Mesendoderm (in vitro differentiated cells): ENCODE measurements at regions not wholly inside any gene's neighbourhood (a gene's known extent, or its start where the extent isn't known, plus 50 kb on each side); places are given as distances from the start of the nearest gene placed in this dataset.

ENCODE experiments used
- DNase-seq: peaks from one replicate; pipeline ENCODE4 v3.0.0; 2013
- H2AK5ac ChIP-seq: 2 replicates; pipeline ENCODE4 v1.6.1; 2013; ENCODE audit warnings: low read length, inconsistent platforms
- H2BK120ac ChIP-seq: 2 replicates; pipeline ENCODE4 v1.6.1; 2013; ENCODE audit warnings: low read depth, mild to moderate bottlenecking, low read length, moderate library complexity, mixed read lengths
- H2BK15ac ChIP-seq: replicated peaks from 2 replicates; pipeline ENCODE4 v1.6.1; 2013; ENCODE audit warnings: low read depth, mild to moderate bottlenecking, moderate library complexity
- H2BK5ac ChIP-seq: 2 replicates; pipeline ENCODE4 v1.6.1; 2013; ENCODE audit warnings: low read length, inconsistent platforms
- H3K18ac ChIP-seq: 2 replicates; pipeline ENCODE4 v1.6.1; 2013; ENCODE audit warnings: mild to moderate bottlenecking, low read length, mixed read lengths
- H3K23ac ChIP-seq: one replicate; pipeline ENCODE4 v1.6.1; 2013; ENCODE audit warnings: low read length
- H3K27ac ChIP-seq: 2 replicates; pipeline ENCODE4 v1.5.1; 2013; ENCODE audit warnings: low read depth, mild to moderate bottlenecking, inconsistent platforms, low read length, moderate library complexity
- H3K27me3 ChIP-seq: 2 replicates; pipeline ENCODE4 v1.6.1; 2013; ENCODE audit warnings: low read length, control low read depth, mild to moderate bottlenecking, inconsistent platforms; ENCODE audit not compliant: insufficient read depth, poor library complexity
- H3K36me3 ChIP-seq: 2 replicates; pipeline ENCODE4 v1.6.1; 2013; ENCODE audit warnings: low read length, inconsistent platforms; ENCODE audit not compliant: control insufficient read depth, insufficient read depth
- H3K4ac ChIP-seq: one replicate; pipeline ENCODE4 v1.6.1; 2013; ENCODE audit warnings: low read depth, mild to moderate bottlenecking, low read length, moderate library complexity
- H3K4me1 ChIP-seq: 2 replicates; pipeline ENCODE4 v1.6.1; 2013; ENCODE audit warnings: low read depth, low read length, inconsistent platforms; ENCODE audit not compliant: control insufficient read depth
- H3K4me2 ChIP-seq: 2 replicates; pipeline ENCODE4 v1.6.1; 2013; ENCODE audit warnings: low read length
- H3K4me3 ChIP-seq: 2 replicates; pipeline ENCODE4 v1.5.1; 2013; ENCODE audit warnings: mild to moderate bottlenecking, low read length
- H3K56ac ChIP-seq: one replicate; pipeline ENCODE4 v1.6.1; 2013; ENCODE audit warnings: low read length
- H3K79me1 ChIP-seq: 2 replicates; pipeline ENCODE4 v1.6.1; 2013; ENCODE audit warnings: low read length, inconsistent platforms
- H3K79me2 ChIP-seq: 2 replicates; pipeline ENCODE4 v1.6.1; 2013; ENCODE audit warnings: mild to moderate bottlenecking, low read length; ENCODE audit not compliant: control insufficient read depth, insufficient read depth
- H3K9ac ChIP-seq: 2 replicates; pipeline ENCODE4 v1.6.1; 2013; ENCODE audit warnings: low read length, inconsistent platforms
- H4K5ac ChIP-seq: one replicate; pipeline ENCODE4 v1.6.1; 2013; ENCODE audit warnings: low read length
- H4K8ac ChIP-seq: one replicate; pipeline ENCODE4 v1.6.1; 2013; ENCODE audit warnings: low read depth, mild to moderate bottlenecking, control low read depth, low read length, moderate library complexity
- WGBS: extraction: QIAGEN DNeasy Blood & Tissue Kit; methylation state at CpG from one replicate; pipeline ENCODE4 v1.1.7; 2013; ENCODE audit warnings: low lambda C conversion rate, missing lambda C conversion rate; ENCODE audit not compliant: insufficient coverage; ENCODE audit errors: extremely low coverage; 5-methylcytosine and 5-hydroxymethylcytosine counted together

DNA sequence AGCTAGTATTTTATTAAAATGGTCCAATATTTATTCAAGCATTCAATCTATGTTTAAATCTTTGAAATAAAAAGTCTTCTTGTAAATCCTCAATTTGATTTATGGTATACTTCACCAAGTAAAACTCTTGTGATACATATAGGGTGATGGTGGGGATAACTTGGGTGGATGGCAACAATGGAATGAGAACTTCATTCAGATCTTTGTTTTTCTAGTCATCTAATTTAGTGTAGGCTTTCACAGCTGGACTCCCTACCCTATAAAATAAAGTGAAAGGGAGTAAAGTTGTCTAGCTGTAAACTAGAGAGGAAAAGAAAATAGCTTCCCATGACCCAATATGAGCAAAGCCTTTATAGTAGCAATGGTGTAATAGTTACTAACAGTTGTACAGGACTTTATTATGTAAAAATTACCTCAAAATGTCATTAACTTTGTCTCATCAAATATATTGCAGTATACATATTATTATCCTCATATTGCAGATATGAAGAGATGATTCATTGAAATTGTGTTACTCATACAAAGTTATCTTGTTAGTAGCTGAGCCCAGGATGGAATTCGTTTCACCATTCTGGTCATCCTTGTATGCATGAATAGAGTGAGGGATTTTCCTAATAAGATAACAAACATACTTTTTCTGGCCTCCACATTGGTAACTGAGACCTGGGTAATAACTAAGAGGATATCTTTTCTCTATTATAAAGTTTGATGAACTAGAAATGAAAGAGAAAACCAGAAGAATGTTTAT, 1377.7 kb upstream of the ADGRL4 start:
- Histone ChIP-seq H3K9ac (no peak overlapping the region), H3K18ac (no peak overlapping the region), H3K4me1 (no peaks in the 10 kb centered on the region), H3K36me3 (no peaks in the 10 kb centered on the region), H2BK15ac (no peak overlapping the region), H4K5ac (no peak overlapping the region), H4K8ac (no peak overlapping the region), H3K27me3 (no peaks in the 10 kb centered on the region), H3K4ac (no peak overlapping the region), H3K79me2 (no peaks in the 10 kb centered on the region), H3K23ac (no peak overlapping the region), H2AK5ac (no peak overlapping the region), H3K4me2 (no peak overlapping the region), H2BK120ac (no peak overlapping the region), H3K79me1 (no peaks in the 10 kb centered on the region), H3K27ac (no peak overlapping the region), H3K4me3 (no peak overlapping the region), H2BK5ac (no peak overlapping the region), H3K56ac (no peak overlapping the region)
- no peak for DNase-seq
- WGBS, result no CpG with 5 or more reads among the region's 1 CpG

DNA sequence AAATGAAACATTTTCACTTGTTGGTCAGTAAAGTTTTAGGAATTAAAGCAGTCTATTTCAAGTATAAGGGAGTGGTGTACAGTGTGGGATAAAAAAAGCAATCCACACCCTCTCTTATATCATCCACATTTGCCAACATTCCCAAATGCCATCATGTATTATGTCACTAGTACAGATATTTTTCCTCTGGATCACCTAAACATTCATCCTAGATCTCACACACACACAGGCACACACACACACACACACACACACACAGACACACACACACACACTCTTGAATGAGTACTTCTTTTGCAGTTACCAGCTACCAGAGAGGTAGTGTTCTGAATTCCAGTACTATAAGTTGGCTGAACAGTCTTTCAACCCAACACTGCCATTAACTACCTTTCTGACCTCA, 1369.1 kb upstream of the ADGRL4 start:
- H2BK15ac ChIP-seq, result no peak overlapping the region
- H3K4me3 ChIP-seq, result no peak overlapping the region
- no peaks in the 10 kb centered on the region for H3K27me3 ChIP-seq
- H2BK120ac ChIP-seq, result no peak overlapping the region
- no peak overlapping the region for H4K8ac ChIP-seq
- H3K18ac ChIP-seq, result no peak overlapping the region
- H3K4me1 ChIP-seq, result no peaks in the 10 kb centered on the region
- no peak overlapping the region for H4K5ac ChIP-seq
- H2AK5ac ChIP-seq, result no peak overlapping the region
- no peaks in the 10 kb centered on the region for H3K36me3 ChIP-seq
- H3K23ac ChIP-seq, result no peak overlapping the region
- no peaks in the 10 kb centered on the region for H3K79me2 ChIP-seq
- no peak overlapping the region for H3K27ac ChIP-seq
- H3K56ac ChIP-seq, result no peak overlapping the region
- no peak overlapping the region for H3K4me2 ChIP-seq
- H3K9ac ChIP-seq, result no peak overlapping the region
- no peak overlapping the region for H2BK5ac ChIP-seq
- H3K4ac ChIP-seq, result no peak overlapping the region
- DNase-seq, result no peak
- no peaks in the 10 kb centered on the region for H3K79me1 ChIP-seq

DNA sequence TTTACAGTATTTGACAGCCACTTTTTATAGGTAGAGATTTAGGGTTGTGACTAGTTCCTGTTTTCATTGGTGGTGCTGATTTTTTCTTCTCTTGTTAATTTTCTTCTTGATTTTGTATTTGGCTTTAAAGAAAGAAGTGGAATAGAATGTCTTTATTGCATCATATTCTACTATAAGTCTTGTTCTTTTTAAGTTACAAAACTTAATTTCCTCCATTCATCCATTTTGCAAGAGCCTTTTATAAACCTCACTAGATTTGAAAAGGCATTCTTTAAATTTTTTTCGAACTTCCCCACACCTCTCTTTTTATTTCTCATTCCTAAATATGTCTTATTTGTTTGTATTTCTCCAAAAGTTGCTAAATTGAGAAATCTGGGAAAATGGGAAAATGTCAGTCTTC, 1368.6 kb upstream of the ADGRL4 start:
- Histone ChIP-seq H2AK5ac (no peak overlapping the region), H3K79me2 (no peaks in the 10 kb centered on the region), H4K5ac (no peak overlapping the region), H2BK120ac (no peak overlapping the region), H4K8ac (no peak overlapping the region), H3K36me3 (no peaks in the 10 kb centered on the region), H3K18ac (no peak overlapping the region), H3K23ac (no peak overlapping the region), H3K56ac (no peak overlapping the region), H3K27me3 (no peaks in the 10 kb centered on the region), H2BK15ac (no peak overlapping the region), H3K79me1 (no peaks in the 10 kb centered on the region), H3K27ac (no peak overlapping the region), H3K4ac (no peak overlapping the region), H3K9ac (no peak overlapping the region), H3K4me3 (no peak overlapping the region), H3K4me1 (no peaks in the 10 kb centered on the region), H3K4me2 (no peak overlapping the region), H2BK5ac (no peak overlapping the region)
- no peak for DNase-seq
- 100% methylated on average over 1 of the region's 1 CpG for WGBS

DNA sequence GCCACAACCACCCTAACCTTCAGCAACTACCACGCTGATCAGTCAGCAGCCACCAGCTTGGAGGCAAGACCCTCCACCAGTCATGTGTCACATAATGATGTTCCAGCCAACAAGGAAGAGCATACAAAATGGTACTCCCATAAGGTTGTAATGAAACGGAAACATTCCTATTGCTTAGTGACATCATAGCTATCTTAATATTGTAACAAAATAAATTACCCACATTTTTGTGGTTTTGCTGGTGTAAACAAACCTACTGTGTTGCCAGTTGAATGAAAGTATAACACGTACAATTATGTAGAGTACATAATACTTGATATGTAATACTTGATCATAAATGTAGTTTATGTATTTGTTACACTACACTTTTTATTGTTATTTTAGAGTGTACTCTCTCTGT, 1363.2 kb upstream of the ADGRL4 start:
- Histone ChIP-seq H3K9ac (no peak overlapping the region), H3K79me2 (no peaks in the 10 kb centered on the region), H3K4me2 (no peak overlapping the region), H2BK15ac (no peak overlapping the region), H3K4me3 (no peak overlapping the region), H4K5ac (no peak overlapping the region), H3K79me1 (no peaks in the 10 kb centered on the region), H3K27ac (no peak overlapping the region), H3K36me3 (no peaks in the 10 kb centered on the region), H2BK5ac (no peak overlapping the region), H3K23ac (no peak overlapping the region), H3K56ac (no peak overlapping the region), H2AK5ac (no peak overlapping the region), H4K8ac (no peak overlapping the region), H3K18ac (no peak overlapping the region), H3K4me1 (no peaks in the 10 kb centered on the region), H2BK120ac (no peak overlapping the region), H3K4ac (no peak overlapping the region), H3K27me3 (no peaks in the 10 kb centered on the region)
- DNase-seq, result no peak
- no CpG with 5 or more reads among the region's 3 CpGs for WGBS

DNA sequence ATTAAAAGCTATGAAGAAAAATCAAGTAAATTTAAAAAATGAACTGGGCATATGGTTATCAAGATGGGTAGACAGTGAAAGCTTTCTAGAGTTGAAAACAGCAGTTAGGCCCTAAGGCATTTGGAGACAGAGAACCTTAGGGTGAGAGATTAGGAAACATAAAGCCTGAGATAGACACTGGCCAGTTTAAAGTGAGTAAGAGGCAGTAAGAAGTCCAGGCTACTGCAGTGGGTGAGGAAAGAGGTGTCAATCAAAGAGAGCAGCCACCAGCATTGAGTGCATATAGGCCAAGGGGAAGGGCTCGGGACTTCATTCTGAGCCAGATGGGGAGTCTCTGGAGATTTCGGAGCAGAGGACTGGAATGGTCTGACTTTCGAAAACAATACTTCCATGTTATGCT, 1360.5 kb upstream of the ADGRL4 start:
- no peak for DNase-seq
- Histone ChIP-seq H3K4me1 (no peaks in the 10 kb centered on the region), H3K4me2 (no peak overlapping the region), H3K4ac (no peak overlapping the region), H3K9ac (no peak overlapping the region), H3K27me3 (no peaks in the 10 kb centered on the region), H2AK5ac (no peak overlapping the region), H3K79me1 (no peaks in the 10 kb centered on the region), H3K79me2 (no peaks in the 10 kb centered on the region), H3K36me3 (no peaks in the 10 kb centered on the region), H2BK5ac (no peak overlapping the region), H3K23ac (no peak overlapping the region), H3K18ac (no peak overlapping the region), H2BK15ac (no peak overlapping the region), H3K4me3 (no peak overlapping the region), H3K27ac (no peak overlapping the region), H4K8ac (no peak overlapping the region), H4K5ac (no peak overlapping the region), H2BK120ac (no peak overlapping the region), H3K56ac (no peak overlapping the region)
- WGBS, result no CpG with 5 or more reads among the region's 3 CpGs

DNA sequence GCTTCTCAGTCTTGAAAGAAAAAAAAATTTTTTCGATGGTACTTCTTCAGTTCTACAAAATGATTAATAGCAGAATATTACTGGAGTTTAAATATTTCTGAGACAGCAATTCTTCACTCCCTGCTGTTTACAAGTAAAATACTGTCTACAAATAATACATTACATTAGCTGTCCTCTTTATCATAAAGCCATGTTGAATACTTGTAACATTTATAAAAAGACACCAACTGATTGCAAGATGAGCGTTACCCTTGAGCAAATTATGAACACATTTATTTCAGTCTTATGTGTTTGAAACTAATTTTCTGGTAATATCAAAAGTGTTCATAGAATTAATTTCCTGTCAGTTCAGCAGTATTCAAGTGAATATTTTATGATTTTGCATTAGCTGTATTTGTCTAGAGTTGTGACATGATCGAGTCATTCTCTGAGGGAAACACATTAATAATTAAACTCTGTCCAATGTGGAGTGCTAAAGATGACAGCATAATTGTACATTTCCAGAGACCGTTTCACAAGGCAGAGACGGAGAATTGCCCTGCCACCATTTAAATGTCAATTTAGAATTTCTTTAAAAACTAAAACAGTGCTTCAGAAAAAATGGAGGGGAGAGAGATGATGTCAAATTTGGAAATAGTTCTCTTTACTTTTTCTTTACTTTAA, 1359.0 kb upstream of the ADGRL4 start:
- Histone ChIP-seq H3K4me1 (no peaks in the 10 kb centered on the region), H2BK5ac (no peak overlapping the region), H4K8ac (no peak overlapping the region), H2BK120ac (no peak overlapping the region), H3K79me2 (no peaks in the 10 kb centered on the region), H3K27ac (no peak overlapping the region), H4K5ac (no peak overlapping the region), H3K4me2 (no peak overlapping the region), H3K36me3 (no peaks in the 10 kb centered on the region), H3K9ac (no peak overlapping the region), H3K56ac (no peak overlapping the region), H3K23ac (no peak overlapping the region), H3K79me1 (no peaks in the 10 kb centered on the region), H2BK15ac (no peak overlapping the region), H3K4me3 (no peak overlapping the region), H3K4ac (no peak overlapping the region), H3K27me3 (no peaks in the 10 kb centered on the region), H2AK5ac (no peak overlapping the region), H3K18ac (no peak overlapping the region)
- WGBS, result no CpG with 5 or more reads among the region's 5 CpGs
- DNase-seq, result no peak
